ENCODE measurements at regions not wholly inside any gene's neighbourhood (a gene's known extent, or its start where the extent isn't known, plus 50 kb on each side); places are given as distances from the start of the nearest gene placed in this dataset.

DNA sequence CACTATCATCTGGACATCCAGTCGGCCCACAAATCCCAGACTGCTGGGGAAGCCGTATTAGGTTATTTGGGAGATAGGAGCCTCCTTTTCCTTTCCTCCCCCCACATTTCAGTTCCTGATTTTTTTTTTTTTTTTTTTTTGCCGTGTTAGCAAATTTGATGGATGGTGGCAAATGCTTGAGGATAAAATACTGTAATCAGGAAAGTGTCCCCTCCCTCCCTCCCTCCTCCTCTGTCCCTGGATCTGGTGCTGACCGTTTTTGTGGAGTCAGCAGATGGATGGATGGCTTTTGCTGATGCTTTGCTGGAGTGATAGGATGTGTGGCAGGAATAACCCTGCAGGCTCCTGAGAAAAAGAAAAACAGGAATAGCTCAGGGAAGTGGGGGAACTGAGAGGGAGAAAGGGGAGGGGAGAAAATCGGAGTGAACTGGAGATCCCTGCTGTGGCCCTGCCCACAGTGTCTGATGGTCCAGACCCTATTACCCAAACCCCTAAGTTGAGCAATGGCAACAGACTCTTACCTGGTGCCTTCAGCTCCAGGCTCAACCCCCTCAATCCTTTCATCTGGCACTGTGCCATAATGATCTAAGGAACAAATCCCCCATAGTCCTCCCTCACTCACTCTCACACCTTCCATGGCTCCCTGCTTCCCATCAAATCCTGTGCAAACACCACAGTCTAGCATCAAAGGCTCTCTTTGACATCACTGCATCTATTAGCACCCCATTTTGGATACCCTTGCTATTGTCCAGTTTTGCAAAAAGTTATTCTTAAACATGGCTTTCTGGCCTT is 277.3 kb upstream of the CHD6 start:
- Histone ChIP-seq H3K27me3 (ENCODE audit: insufficient read depth, poor library complexity, severe bottlenecking) (peaks cover 8% of the 10 kb centered on the region), H3K27ac (replicated peaks) (no peak overlapping the region), H3K4me3 (replicated peaks; ENCODE audit: insufficient read depth, low read length) (no peak overlapping the region)
- TF ChIP-seq POLR2AphosphoS5 (IDR thresholded peaks at IDR 0.05; ENCODE audit: low read depth): no peak
- TF ChIP-seq, protein P1, sequence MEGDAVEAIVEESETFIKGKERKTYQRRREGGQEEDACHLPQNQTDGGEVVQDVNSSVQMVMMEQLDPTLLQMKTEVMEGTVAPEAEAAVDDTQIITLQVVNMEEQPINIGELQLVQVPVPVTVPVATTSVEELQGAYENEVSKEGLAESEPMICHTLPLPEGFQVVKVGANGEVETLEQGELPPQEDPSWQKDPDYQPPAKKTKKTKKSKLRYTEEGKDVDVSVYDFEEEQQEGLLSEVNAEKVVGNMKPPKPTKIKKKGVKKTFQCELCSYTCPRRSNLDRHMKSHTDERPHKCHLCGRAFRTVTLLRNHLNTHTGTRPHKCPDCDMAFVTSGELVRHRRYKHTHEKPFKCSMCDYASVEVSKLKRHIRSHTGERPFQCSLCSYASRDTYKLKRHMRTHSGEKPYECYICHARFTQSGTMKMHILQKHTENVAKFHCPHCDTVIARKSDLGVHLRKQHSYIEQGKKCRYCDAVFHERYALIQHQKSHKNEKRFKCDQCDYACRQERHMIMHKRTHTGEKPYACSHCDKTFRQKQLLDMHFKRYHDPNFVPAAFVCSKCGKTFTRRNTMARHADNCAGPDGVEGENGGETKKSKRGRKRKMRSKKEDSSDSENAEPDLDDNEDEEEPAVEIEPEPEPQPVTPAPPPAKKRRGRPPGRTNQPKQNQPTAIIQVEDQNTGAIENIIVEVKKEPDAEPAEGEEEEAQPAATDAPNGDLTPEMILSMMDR (IDR thresholded peaks at IDR 0.05; ENCODE audit: insufficient read depth, low read length): no peak
- TF ChIP-seq, protein P2, sequence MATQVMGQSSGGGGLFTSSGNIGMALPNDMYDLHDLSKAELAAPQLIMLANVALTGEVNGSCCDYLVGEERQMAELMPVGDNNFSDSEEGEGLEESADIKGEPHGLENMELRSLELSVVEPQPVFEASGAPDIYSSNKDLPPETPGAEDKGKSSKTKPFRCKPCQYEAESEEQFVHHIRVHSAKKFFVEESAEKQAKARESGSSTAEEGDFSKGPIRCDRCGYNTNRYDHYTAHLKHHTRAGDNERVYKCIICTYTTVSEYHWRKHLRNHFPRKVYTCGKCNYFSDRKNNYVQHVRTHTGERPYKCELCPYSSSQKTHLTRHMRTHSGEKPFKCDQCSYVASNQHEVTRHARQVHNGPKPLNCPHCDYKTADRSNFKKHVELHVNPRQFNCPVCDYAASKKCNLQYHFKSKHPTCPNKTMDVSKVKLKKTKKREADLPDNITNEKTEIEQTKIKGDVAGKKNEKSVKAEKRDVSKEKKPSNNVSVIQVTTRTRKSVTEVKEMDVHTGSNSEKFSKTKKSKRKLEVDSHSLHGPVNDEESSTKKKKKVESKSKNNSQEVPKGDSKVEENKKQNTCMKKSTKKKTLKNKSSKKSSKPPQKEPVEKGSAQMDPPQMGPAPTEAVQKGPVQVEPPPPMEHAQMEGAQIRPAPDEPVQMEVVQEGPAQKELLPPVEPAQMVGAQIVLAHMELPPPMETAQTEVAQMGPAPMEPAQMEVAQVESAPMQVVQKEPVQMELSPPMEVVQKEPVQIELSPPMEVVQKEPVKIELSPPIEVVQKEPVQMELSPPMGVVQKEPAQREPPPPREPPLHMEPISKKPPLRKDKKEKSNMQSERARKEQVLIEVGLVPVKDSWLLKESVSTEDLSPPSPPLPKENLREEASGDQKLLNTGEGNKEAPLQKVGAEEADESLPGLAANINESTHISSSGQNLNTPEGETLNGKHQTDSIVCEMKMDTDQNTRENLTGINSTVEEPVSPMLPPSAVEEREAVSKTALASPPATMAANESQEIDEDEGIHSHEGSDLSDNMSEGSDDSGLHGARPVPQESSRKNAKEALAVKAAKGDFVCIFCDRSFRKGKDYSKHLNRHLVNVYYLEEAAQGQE (IDR thresholded peaks at IDR 0.05; ENCODE audit: insufficient replicate concordance, low read depth): no peak
- TF ChIP-seq GABPA (IDR thresholded peaks at IDR 0.05; ENCODE audit: low read depth): no peak
- no peak for TF ChIP-seq SPI1 (IDR thresholded peaks at IDR 0.05; ENCODE audit: borderline replicate concordance, low read depth)
- no peak for DNase-seq (ENCODE audit: low read depth in 1 of 2, low spot score in 1 of 2)

DNA sequence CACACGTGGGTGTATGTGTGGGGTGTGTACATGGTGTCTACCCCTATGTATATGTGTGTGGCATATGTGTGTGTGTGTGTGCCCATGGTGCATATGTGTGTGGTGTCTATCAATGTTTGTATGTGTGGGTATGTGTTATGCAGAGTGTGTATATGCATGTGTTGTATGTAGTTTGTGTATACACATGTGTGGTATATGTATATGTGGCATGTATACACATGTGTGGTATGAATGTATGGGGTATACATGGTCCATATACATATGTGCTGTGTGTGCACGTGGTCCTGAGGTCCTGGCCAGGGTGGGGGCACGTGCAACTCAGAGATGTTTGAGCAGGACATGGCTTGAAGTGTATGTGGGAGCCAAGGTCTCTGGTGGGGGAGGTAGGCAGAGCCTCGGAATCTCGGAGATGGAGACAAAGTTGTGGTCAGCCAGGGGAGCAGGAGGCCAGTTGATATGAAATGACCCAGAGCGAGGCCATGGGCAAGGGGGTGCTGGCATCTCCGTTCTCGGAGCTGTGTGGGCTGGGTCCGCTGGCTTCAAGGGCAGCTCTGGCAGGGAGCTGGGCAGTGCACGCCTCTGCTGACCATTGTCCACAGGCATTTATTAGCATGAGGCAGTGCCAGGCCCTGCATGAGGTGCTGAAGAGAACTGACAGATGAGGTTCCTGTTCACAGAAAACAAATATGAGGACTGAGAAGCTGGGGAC is 276.2 kb upstream of the CHD6 start:
- TF ChIP-seq, protein P2 (IDR thresholded peaks at IDR 0.05; ENCODE audit: insufficient replicate concordance, low read depth): no peak
- no peak for TF ChIP-seq POLR2AphosphoS5 (IDR thresholded peaks at IDR 0.05; ENCODE audit: low read depth)
- TF ChIP-seq SPI1 (IDR thresholded peaks at IDR 0.05; ENCODE audit: borderline replicate concordance, low read depth): no peak
- TF ChIP-seq GABPA (IDR thresholded peaks at IDR 0.05; ENCODE audit: low read depth): no peak
- TF ChIP-seq, protein P1 (IDR thresholded peaks at IDR 0.05; ENCODE audit: insufficient read depth, low read length): no peak
- Histone ChIP-seq H3K27me3 (ENCODE audit: insufficient read depth, poor library complexity, severe bottlenecking) (peaks cover 2% of the 10 kb centered on the region), H3K4me3 (replicated peaks; ENCODE audit: insufficient read depth, low read length) (no peak overlapping the region), H3K27ac (replicated peaks) (no peak overlapping the region)
- no peak for DNase-seq (ENCODE audit: low read depth in 1 of 2, low spot score in 1 of 2)

DNA sequence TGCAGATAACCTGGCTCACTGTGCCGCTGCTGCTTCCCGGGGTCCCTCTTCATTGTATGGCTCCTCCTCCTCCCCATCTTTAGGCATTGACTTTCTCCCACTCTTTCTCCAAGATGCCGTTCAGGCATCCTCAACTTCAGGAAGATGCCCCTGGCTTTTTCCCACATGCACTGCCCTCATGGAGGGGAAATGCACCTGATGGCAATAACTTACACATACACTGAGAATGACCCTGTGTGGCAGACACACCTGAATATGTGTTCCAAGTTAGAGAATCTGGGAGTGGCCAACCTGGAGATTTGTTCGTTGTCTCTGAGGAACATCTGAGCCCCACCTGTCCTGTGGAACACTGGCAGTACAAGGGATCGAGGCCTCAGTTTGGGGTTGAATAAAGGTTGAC is 273.9 kb upstream of the CHD6 start:
- DNase-seq (ENCODE audit: low read depth in 1 of 2, low spot score in 1 of 2): no peak
- H3K27me3 ChIP-seq (ENCODE audit: insufficient read depth, poor library complexity, severe bottlenecking): peaks cover 2% of the 10 kb centered on the region
- TF ChIP-seq, protein P2 (IDR thresholded peaks at IDR 0.05; ENCODE audit: insufficient replicate concordance, low read depth): no peak
- H3K4me3 ChIP-seq (replicated peaks; ENCODE audit: insufficient read depth, low read length): no peak overlapping the region
- no peak overlapping the region for H3K27ac ChIP-seq (replicated peaks)

All from HL-60 (cell line).